Chondrocyte (in vitro differentiated cells): ENCODE measurements at regions not wholly inside any gene's neighbourhood (a gene's known extent, or its start where the extent isn't known, plus 50 kb on each side); places are given as distances from the start of the nearest gene placed in this dataset.

Source experiments
- DNase-seq: peaks from one replicate; pipeline ENCODE4 v3.0.0; 2021; ENCODE audit warnings: mixed read lengths, low spot score
- H3K27ac Mint-ChIP-seq: one replicate; pipeline ENCODE4 v1.8.0; 2021; ENCODE audit warnings: mild to moderate bottlenecking, moderate library complexity, mixed read lengths; ENCODE audit not compliant: unreplicated experiment
- H3K27me3 Mint-ChIP-seq: 2 replicates; pipeline ENCODE4 v1.8.0; 2021; ENCODE audit warnings: low read depth, mixed read lengths
- H3K36me3 Mint-ChIP-seq: 2 replicates; pipeline ENCODE4 v1.8.0; 2021; ENCODE audit warnings: low read depth, mixed read lengths
- H3K4me1 Mint-ChIP-seq: 2 replicates; pipeline ENCODE4 v1.8.0; 2021; ENCODE audit warnings: low read depth, mild to moderate bottlenecking, mixed read lengths
- H3K4me3 Mint-ChIP-seq: one replicate; pipeline ENCODE4 v1.8.0; 2021; ENCODE audit warnings: mild to moderate bottlenecking, moderate library complexity, mixed read lengths; ENCODE audit not compliant: unreplicated experiment
- H3K9me3 Mint-ChIP-seq: 2 replicates; pipeline ENCODE4 v1.8.0; 2021; ENCODE audit warnings: low read depth, mixed read lengths
- TF ChIP-seq, protein P1 (sequence below): fragments of 200-600 bp; sonication (generic); IDR thresholded peaks from 2 replicates; pipeline ENCODE4 v1.5.0; 2021; ENCODE audit warnings: antibody characterized with exemption, mild to moderate bottlenecking, moderate library complexity

DNA sequence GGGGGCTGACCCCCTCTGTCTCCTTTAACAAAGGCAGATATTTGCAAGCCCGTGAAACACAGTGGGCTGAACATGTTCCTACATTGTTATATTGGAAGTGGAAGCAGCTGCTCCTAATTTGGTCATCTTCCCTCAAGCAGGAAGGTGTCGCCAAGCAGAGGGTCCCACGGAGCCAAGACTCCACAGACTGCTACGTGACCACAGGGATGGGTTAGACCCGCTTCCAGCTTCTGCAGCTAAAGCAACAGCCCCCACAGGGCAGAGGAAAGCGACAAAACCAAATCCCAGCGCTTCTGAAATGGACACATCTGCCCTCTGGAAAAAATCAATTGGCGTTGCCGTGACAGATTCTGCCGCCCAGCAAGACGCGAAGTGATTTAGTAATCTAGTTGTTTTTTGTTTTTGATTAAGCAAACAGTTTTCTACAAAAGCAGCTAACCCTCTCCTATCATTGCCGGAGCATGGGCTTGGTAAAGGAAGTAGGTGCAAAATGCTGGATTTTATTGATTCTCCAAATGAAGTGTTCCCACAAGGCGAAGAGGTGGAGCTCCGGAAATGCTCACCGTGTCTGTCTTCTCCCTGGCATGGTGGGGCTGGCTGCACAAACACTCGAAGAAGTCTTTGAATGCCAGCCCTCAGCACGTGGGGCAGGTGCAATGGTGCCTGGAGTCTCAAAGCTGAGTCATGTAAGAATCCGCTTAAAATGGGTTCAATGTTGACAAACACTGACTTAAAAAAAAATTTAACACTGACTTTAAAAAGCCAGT lies 79.4 kb upstream of the FRMD1 start:
- no peaks in the 10 kb centered on the region for H3K9me3 Mint-ChIP-seq
- H3K36me3 Mint-ChIP-seq: no peaks in the 10 kb centered on the region
- peak overlapping the region; percentile 99 for H3K27ac Mint-ChIP-seq
- no peaks in the 10 kb centered on the region for H3K27me3 Mint-ChIP-seq
- H3K4me1 Mint-ChIP-seq: peaks cover 68% of the 10 kb centered on the region
- peak; percentile 59 for DNase-seq
- H3K4me3 Mint-ChIP-seq: peak overlapping the region; percentile 53
- TF ChIP-seq, protein P1, sequence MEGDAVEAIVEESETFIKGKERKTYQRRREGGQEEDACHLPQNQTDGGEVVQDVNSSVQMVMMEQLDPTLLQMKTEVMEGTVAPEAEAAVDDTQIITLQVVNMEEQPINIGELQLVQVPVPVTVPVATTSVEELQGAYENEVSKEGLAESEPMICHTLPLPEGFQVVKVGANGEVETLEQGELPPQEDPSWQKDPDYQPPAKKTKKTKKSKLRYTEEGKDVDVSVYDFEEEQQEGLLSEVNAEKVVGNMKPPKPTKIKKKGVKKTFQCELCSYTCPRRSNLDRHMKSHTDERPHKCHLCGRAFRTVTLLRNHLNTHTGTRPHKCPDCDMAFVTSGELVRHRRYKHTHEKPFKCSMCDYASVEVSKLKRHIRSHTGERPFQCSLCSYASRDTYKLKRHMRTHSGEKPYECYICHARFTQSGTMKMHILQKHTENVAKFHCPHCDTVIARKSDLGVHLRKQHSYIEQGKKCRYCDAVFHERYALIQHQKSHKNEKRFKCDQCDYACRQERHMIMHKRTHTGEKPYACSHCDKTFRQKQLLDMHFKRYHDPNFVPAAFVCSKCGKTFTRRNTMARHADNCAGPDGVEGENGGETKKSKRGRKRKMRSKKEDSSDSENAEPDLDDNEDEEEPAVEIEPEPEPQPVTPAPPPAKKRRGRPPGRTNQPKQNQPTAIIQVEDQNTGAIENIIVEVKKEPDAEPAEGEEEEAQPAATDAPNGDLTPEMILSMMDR: no peak

DNA sequence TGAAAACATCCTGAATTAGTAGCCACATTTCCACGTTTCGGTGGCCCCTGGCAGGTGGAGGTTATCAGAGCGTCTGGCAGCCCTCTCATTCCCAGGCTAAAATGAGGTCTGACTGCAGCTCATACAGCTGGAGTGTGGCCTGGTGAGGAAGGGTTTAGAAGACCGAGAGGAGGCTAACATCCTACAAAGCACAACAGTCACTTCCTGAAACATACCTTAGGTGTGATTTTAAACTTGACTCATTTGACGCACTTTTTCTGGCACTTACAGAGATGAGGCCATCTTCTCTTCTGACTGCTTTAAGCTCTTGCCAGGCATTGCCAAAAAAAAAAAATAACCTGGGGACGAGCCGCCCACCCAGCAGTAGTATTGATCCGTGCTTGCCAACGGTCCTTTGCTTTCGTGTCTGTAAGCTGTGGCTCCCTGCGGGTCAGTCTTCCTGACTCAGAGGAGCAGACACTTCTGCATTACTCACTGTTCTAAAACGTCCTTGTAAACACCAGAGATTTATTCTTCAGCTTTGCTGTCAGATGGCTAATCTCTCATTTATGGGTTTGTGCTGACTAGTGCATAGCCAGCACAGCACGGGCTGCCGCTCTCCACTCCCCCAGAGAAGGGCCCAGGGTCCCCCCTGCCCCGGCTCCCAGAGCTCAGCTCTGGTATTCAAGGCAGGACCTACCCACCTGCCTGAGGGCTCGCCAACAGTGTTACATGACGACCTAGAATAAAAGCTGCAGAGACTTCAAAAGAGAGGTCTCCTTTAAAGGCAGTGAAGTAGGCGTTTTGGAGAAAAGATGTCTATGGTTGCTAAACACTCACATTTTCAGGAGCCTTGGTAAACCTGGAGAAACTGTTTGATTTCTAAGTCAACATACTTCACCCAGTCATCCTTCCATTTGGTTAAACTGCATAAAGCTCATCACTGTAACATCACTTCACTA lies 78.5 kb upstream of the FRMD1 start:
- TF ChIP-seq, protein P1: no peak
- Mint-ChIP-seq H3K27me3 (no peaks in the 10 kb centered on the region), H3K4me1 (peaks cover 70% of the 10 kb centered on the region), H3K27ac (peak overlapping the region; percentile 99), H3K4me3 (peak overlapping the region; percentile 53), H3K9me3 (no peaks in the 10 kb centered on the region), H3K36me3 (no peaks in the 10 kb centered on the region)
- DNase-seq: peak; percentile 60

DNA sequence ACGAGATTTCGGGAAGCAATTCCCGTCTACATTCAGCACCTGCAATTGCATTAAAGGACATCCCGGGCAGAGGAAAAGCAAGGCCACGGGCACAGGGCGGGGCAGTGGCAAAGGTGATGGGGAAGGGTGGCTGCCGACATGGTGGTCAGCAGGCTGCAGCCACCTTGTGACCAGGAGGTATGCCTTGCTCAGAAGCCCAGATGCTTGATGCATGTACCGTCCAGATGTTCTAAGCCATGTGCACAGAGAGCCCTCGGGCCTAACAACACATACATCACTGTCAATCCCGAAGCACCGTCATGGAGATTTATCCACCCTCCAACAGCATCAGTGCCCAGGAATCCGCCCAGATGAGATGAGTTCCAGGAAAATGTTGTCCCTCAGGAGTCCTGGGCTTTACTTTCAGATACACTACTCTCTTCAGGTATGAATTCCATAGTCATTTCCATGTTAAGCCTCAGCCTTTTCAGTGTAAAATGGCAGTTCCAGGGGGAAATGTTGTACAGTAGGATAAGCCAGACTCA lies 77.8 kb upstream of the FRMD1 start:
- TF ChIP-seq, protein P1: no peak
- Mint-ChIP-seq H3K9me3 (no peaks in the 10 kb centered on the region), H3K4me3 (no peak overlapping the region), H3K27ac (peak overlapping the region; percentile 99), H3K27me3 (no peaks in the 10 kb centered on the region), H3K4me1 (peaks cover 77% of the 10 kb centered on the region), H3K36me3 (no peaks in the 10 kb centered on the region)
- no peak for DNase-seq

DNA sequence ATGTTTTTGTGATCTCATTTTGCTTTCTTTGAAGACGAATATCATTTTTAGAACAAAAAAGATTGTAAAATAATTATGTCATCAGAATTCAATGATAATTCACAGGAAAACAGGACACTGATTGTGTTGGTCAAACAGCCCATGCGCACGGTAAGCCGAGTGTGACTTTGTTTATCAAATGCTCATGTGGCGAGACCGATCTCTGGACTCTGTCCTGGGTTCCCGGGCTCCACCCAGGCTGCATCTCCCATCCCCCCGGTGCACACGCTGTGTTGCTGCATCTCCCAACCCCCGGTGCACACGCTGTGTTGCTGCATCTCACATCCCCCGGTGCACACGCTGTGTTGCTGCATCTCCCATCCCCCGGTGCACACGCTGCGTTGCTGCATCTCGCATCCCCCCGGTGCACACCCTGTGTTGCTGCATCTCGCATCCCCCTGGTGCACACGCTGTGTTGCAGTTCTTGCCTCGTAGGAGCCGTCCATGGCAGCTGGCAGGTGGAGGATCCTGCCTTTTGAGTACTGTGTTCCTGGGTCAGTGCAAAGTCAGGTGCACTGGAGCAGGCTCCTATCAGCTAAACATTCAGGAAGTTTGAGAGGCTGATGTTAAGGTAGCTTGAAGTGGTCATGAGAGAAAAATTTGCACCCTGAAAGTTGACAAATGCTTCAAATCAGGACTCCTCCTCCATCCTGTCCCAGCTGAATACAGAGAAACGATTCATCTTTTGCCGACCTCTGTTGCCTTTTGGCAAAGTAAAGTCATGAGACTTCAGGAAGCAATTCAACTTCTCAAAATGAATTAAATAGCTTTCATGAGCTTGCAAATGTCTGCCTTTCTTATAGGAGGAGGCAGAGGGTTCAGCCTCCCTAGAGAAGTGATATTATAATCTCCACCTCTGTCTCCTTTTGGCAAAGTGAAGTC lies 77.1 kb upstream of the FRMD1 start:
- H3K4me3 Mint-ChIP-seq: no peak overlapping the region
- H3K27me3 Mint-ChIP-seq: no peaks in the 10 kb centered on the region
- peaks cover 84% of the 10 kb centered on the region for H3K4me1 Mint-ChIP-seq
- H3K36me3 Mint-ChIP-seq: no peaks in the 10 kb centered on the region
- no peaks in the 10 kb centered on the region for H3K9me3 Mint-ChIP-seq
- peak overlapping the region; percentile 99 for H3K27ac Mint-ChIP-seq
- DNase-seq: no peak
- TF ChIP-seq, protein P1: no peak
